SU-DHL-6 (cell line): ENCODE measurements at regions not wholly inside any gene's neighbourhood (a gene's known extent, or its start where the extent isn't known, plus 50 kb on each side); places are given as distances from the start of the nearest gene placed in this dataset.

Experiments used
- H2AFZ ChIP-seq: fragments of 200-600 bp; sonication (generic); 2 replicates; pipeline ENCODE4 v1.6.1; 2014; ENCODE audit warnings: low read depth, mild to moderate bottlenecking, moderate library complexity, mixed read lengths, antibody characterized with exemption, low read length; ENCODE audit not compliant: severe bottlenecking
- H3F3A ChIP-seq: fragments of 200-600 bp; shearing (Covaris generic); 2 replicates; pipeline ENCODE4 v1.6.0; 2016; ENCODE audit warnings: antibody characterized with exemption, mild to moderate bottlenecking; ENCODE audit not compliant: insufficient read depth
- H3K27ac ChIP-seq: fragments of 200-600 bp; sonication (generic); 2 replicates; pipeline ENCODE4 v1.5.1; 2016; ENCODE audit warnings: low read depth, mild to moderate bottlenecking, low read length, moderate library complexity, mixed read lengths
- H3K27me3 ChIP-seq: fragments of 200-600 bp; sonication (generic), shearing (Covaris generic); 2 replicates; pipeline ENCODE4 v1.6.0; 2014; ENCODE audit warnings: mild to moderate bottlenecking, low read length
- H3K36me3 ChIP-seq: fragments of 200-600 bp; sonication (generic); 2 replicates; pipeline ENCODE4 v1.6.1; 2014; ENCODE audit warnings: mild to moderate bottlenecking, low read length, mixed read lengths
- H3K4me2 ChIP-seq: fragments of 300-600, 200-600 bp; shearing (Covaris generic), sonication (generic); 2 replicates; pipeline ENCODE4 v1.6.0; 2014; ENCODE audit warnings: low read length, low read depth, mild to moderate bottlenecking; ENCODE audit not compliant: poor library complexity, severe bottlenecking
- H3K4me3 ChIP-seq: fragments of 200-600 bp; sonication (generic); 2 replicates; pipeline ENCODE4 v1.5.1; 2014; ENCODE audit warnings: antibody characterized with exemption, low read length, mild to moderate bottlenecking, mixed read lengths; ENCODE audit not compliant: insufficient read depth, poor library complexity, severe bottlenecking
- H3K79me2 ChIP-seq: fragments of 200-600 bp; sonication (generic); 2 replicates; pipeline ENCODE4 v1.6.1; 2014; ENCODE audit warnings: mild to moderate bottlenecking, low read length, moderate library complexity; ENCODE audit not compliant: insufficient read depth
- H3K9ac ChIP-seq: fragments of 200-600 bp; sonication (generic); 2 replicates; pipeline ENCODE4 v1.7.0; 2014; ENCODE audit warnings: mild to moderate bottlenecking, low read length
- H3K9me2 ChIP-seq: fragments of 200-600 bp; sonication (generic); replicated peaks from 2 replicates; pipeline ENCODE4 v1.6.1; 2014; ENCODE audit warnings: low read length; ENCODE audit not compliant: insufficient read depth
- H3K9me3 ChIP-seq: fragments of 200-600 bp; sonication (generic); 2 replicates; pipeline ENCODE4 v1.6.1; 2014; ENCODE audit warnings: low read length, mixed read lengths; ENCODE audit not compliant: insufficient read depth
- H4K20me1 ChIP-seq: fragments of 200-600 bp; sonication (generic); 2 replicates; pipeline ENCODE4 v1.6.1; 2014; ENCODE audit warnings: low read depth, mild to moderate bottlenecking, antibody characterized with exemption, low read length, moderate library complexity, mixed read lengths
- CTCF ChIP-seq: fragments of 200-600 bp; sonication (generic); IDR thresholded peaks from one replicate; pipeline ENCODE4 v1.5.1; 2017; ENCODE audit warnings: antibody characterized with exemption, mild to moderate bottlenecking, low read length, moderate library complexity; ENCODE audit not compliant: insufficient read depth, poor library complexity, severe bottlenecking
- EZH2phosphoT487 ChIP-seq: fragments of 200-600 bp; sonication (generic), shearing (Covaris generic); conservative IDR thresholded peaks from 2 replicates; pipeline ENCODE4 v1.6.1; 2018; ENCODE audit warnings: mild to moderate bottlenecking, antibody characterized with exemption, low read length, moderate library complexity, mixed read lengths

- H3K4me3 ChIP-seq, result no peak overlapping the region
- no peaks in the 10 kb centered on the region for H3K9me2 ChIP-seq
- H3K9ac ChIP-seq, result no peak overlapping the region
- no peaks in the 10 kb centered on the region for H3F3A ChIP-seq
- no peak overlapping the region for H2AFZ ChIP-seq
- H4K20me1 ChIP-seq, result no peaks in the 10 kb centered on the region
- no peaks in the 10 kb centered on the region for H3K36me3 ChIP-seq
- H3K27me3 ChIP-seq, result no peaks in the 10 kb centered on the region
- H3K9me3 ChIP-seq, result no peaks in the 10 kb centered on the region
- TF ChIP-seq CTCF (no peak), EZH2phosphoT487 (no peak)
- H3K27ac ChIP-seq, result no peak overlapping the region
- H3K4me2 ChIP-seq, result no peak overlapping the region
- no peaks in the 10 kb centered on the region for H3K79me2 ChIP-seq
These were observed 58.3 kb downstream of the C11orf87 start for GRCh38 chr11:109480251-109480650.

- H3K36me3 ChIP-seq, result no peaks in the 10 kb centered on the region
- no peak overlapping the region for H3K9ac ChIP-seq
- no peaks in the 10 kb centered on the region for H3K9me2 ChIP-seq
- H3K9me3 ChIP-seq, result no peaks in the 10 kb centered on the region
- H3K79me2 ChIP-seq, result no peaks in the 10 kb centered on the region
- no peak overlapping the region for H2AFZ ChIP-seq
- H3K4me3 ChIP-seq, result no peak overlapping the region
- TF ChIP-seq EZH2phosphoT487 (no peak), CTCF (no peak)
- no peak overlapping the region for H3K27ac ChIP-seq
- no peak overlapping the region for H3K4me2 ChIP-seq
- H3F3A ChIP-seq, result no peaks in the 10 kb centered on the region
- no peaks in the 10 kb centered on the region for H3K27me3 ChIP-seq
- H4K20me1 ChIP-seq, result no peaks in the 10 kb centered on the region
These were observed 64.1 kb downstream of the C11orf87 start for GRCh38 chr11:109486129-109486528.

- Histone ChIP-seq H3K9ac (no peak overlapping the region), H3K27ac (no peak overlapping the region), H3K4me3 (no peak overlapping the region), H3K36me3 (no peaks in the 10 kb centered on the region), H3K79me2 (no peaks in the 10 kb centered on the region), H2AFZ (no peak overlapping the region), H3K9me2 (no peaks in the 10 kb centered on the region), H3K9me3 (no peaks in the 10 kb centered on the region), H3K4me2 (no peak overlapping the region), H3K27me3 (no peaks in the 10 kb centered on the region), H4K20me1 (no peaks in the 10 kb centered on the region), H3F3A (no peaks in the 10 kb centered on the region)
- TF ChIP-seq EZH2phosphoT487 (no peak), CTCF (no peak)
These were observed 69.1 kb downstream of the C11orf87 start for GRCh38 chr11:109490953-109491635.
